ENCODE measurements at regions not wholly inside any gene's neighbourhood (a gene's known extent, or its start where the extent isn't known, plus 50 kb on each side); places are given as distances from the start of the nearest gene placed in this dataset.

DNA sequence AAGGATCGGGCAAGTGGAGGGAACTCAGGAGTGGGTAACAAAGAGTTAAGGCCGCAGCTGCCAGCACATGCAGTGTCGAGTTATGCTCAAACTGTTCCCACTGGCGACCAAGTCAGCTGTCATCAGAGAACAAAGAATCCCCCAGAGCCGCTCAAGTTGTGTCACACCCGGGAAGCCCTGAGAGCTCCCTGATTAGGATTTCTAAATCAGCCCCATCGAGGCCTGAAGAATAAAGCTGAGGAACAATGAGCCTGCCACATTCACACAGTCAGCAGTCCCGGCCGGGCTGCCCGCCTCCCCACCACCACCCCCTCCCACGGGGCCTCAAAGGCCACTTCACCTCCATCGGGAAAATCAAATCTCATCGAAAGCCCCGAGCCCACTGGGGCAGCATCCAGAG is 84.5 kb downstream of the SOX9 start:
- Histone ChIP-seq H3K4me1 (no peaks in the 10 kb centered on the region), H3K9me3 (no peaks in the 10 kb centered on the region), H3K4me3 (no peak overlapping the region), H3K27me3 (no peaks in the 10 kb centered on the region), H3K27ac (no peak overlapping the region), H3K36me3 (ENCODE audit: low read depth, missing control alignments) (no peaks in the 10 kb centered on the region)
- TF ChIP-seq POLR2A (IDR thresholded peaks at IDR 0.05): no peak
- TF ChIP-seq, protein P1, sequence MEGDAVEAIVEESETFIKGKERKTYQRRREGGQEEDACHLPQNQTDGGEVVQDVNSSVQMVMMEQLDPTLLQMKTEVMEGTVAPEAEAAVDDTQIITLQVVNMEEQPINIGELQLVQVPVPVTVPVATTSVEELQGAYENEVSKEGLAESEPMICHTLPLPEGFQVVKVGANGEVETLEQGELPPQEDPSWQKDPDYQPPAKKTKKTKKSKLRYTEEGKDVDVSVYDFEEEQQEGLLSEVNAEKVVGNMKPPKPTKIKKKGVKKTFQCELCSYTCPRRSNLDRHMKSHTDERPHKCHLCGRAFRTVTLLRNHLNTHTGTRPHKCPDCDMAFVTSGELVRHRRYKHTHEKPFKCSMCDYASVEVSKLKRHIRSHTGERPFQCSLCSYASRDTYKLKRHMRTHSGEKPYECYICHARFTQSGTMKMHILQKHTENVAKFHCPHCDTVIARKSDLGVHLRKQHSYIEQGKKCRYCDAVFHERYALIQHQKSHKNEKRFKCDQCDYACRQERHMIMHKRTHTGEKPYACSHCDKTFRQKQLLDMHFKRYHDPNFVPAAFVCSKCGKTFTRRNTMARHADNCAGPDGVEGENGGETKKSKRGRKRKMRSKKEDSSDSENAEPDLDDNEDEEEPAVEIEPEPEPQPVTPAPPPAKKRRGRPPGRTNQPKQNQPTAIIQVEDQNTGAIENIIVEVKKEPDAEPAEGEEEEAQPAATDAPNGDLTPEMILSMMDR (IDR thresholded peaks at IDR 0.05): no peak
- WGBS, 2 donors: 43 to 45% methylated on average over 10 to 14 of the region's 14 CpGs
- DNase-seq: no peak
- intact Hi-C loops (cut with DNase I; ENCODE audit: low total_unique reads): no loop called here

DNA sequence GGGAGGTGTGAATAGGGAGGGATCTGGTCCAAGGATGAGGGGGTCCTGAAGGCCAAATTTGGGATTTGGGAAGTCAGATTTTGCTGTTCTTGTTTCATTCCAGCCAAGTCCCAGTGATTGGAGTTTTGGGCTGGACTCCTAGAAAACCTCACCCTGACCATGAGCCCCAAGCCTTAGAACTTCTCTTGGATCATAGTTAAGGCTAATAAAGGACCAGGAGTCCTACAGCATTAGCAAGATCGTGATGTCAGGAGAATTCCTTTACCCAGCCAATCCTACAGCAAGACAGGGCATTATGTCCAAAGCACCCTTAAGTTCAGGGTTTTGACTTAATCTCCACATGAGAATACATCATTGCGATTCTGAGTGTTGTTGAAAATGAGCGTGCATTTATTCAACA is 85.0 kb downstream of the SOX9 start:
- H3K36me3 ChIP-seq (ENCODE audit: low read depth, missing control alignments): no peaks in the 10 kb centered on the region
- H3K27ac ChIP-seq: no peak overlapping the region
- TF ChIP-seq, protein P1 (IDR thresholded peaks at IDR 0.05): no peak
- TF ChIP-seq POLR2A (IDR thresholded peaks at IDR 0.05): no peak
- no peaks in the 10 kb centered on the region for H3K9me3 ChIP-seq
- DNase-seq: no peak
- no peaks in the 10 kb centered on the region for H3K4me1 ChIP-seq
- H3K4me3 ChIP-seq: no peak overlapping the region
- intact Hi-C loops (cut with DNase I; ENCODE audit: low total_unique reads): no loop called here
- H3K27me3 ChIP-seq: no peaks in the 10 kb centered on the region
- 81 to 82% methylated on average over 3 of the region's 3 CpGs for WGBS, 2 donors

- TF ChIP-seq, protein P1 (IDR thresholded peaks at IDR 0.05): no peak
- no peak for TF ChIP-seq POLR2A (IDR thresholded peaks at IDR 0.05)
- intact Hi-C loops (cut with DNase I; ENCODE audit: low total_unique reads): no loop called here
- Histone ChIP-seq H3K27me3 (no peaks in the 10 kb centered on the region), H3K27ac (no peak overlapping the region), H3K36me3 (ENCODE audit: low read depth, missing control alignments) (no peaks in the 10 kb centered on the region), H3K4me1 (no peaks in the 10 kb centered on the region), H3K9me3 (no peaks in the 10 kb centered on the region), H3K4me3 (no peak overlapping the region)
- DNase-seq: no peak
- 68 to 78% methylated on average over 4 of the region's 4 CpGs for WGBS, 2 donors
Observed at GRCh38 chr17:72206376-72206775, 85.6 kb downstream of the SOX9 start.

DNA sequence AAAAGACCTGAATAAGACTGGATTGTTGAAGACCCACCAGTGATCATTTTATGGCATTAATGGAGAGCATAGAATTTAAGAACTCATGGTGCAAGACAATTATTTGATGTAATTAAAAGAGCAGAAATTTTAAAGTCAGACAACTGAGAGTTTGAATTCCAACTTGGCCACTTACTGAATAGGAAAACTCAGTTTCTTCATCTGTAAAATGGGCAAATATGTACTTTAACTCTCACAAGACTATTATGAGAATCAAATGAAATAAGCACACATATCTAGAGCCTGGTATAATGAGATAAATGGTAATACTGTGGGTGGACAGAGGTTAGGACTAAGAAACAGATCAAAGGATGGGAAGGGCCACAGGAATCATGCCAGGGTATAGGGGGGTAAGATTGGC is 88.0 kb downstream of the SOX9 start:
- no peak for TF ChIP-seq POLR2A (IDR thresholded peaks at IDR 0.05)
- TF ChIP-seq, protein P1 (IDR thresholded peaks at IDR 0.05): no peak
- DNase-seq: no peak
- Histone ChIP-seq H3K4me3 (no peak overlapping the region), H3K27ac (no peak overlapping the region), H3K27me3 (no peaks in the 10 kb centered on the region), H3K9me3 (no peaks in the 10 kb centered on the region), H3K4me1 (no peaks in the 10 kb centered on the region), H3K36me3 (ENCODE audit: low read depth, missing control alignments) (no peaks in the 10 kb centered on the region)
- intact Hi-C loops (cut with DNase I; ENCODE audit: low total_unique reads): no loop called here

DNA sequence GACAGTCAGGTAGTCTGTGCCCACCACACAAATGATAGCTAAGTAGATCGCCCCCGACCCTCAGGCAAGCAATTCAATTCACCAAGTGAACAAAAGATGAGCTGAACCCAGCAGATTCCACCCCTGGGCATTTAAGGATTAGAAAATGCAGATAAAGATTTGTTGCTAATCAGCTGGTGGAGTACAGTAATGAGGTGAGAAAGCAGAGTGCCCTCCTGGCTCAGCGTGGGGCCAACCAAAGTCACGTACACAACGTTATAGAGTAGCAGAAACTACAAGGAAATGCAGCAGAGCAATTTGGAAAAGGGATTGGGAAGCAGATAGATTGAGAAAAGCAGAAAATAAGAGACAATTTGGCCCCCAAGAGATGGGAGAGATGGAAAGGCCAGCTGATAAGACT is 91.2 kb downstream of the SOX9 start:
- intact Hi-C loops (cut with DNase I; ENCODE audit: low total_unique reads): no loop called here
- no peak for DNase-seq
- no peaks in the 10 kb centered on the region for H3K9me3 ChIP-seq
- no peaks in the 10 kb centered on the region for H3K36me3 ChIP-seq (ENCODE audit: low read depth, missing control alignments)
- H3K27ac ChIP-seq: no peak overlapping the region
- 86 to 87% methylated on average over 5 of the region's 5 CpGs for WGBS, 2 donors
- TF ChIP-seq POLR2A (IDR thresholded peaks at IDR 0.05): no peak
- TF ChIP-seq, protein P1 (IDR thresholded peaks at IDR 0.05): no peak
- no peaks in the 10 kb centered on the region for H3K27me3 ChIP-seq
- H3K4me3 ChIP-seq: no peak overlapping the region
- H3K4me1 ChIP-seq: no peaks in the 10 kb centered on the region

Measured in testis (tissue), 2 donors.